SHP77 treated with DMSO at 0.1 percent for 48 hours (cell line): ENCODE measurements at regions not wholly inside any gene's neighbourhood (a gene's known extent, or its start where the extent isn't known, plus 50 kb on each side); places are given as distances from the start of the nearest gene placed in this dataset.

Experiments used
- DNase-seq: peaks from one replicate; lab custom pipeline; 2025; lab: John Stamatoyannopoulos, UW

- no peak for DNase-seq
Observed at GRCh38 chr6:168773788-168774187, 332.8 kb downstream of the SMOC2 start.

- no peak for DNase-seq
Observed at GRCh38 chr6:168765752-168766151, 324.8 kb downstream of the SMOC2 start.

DNA sequence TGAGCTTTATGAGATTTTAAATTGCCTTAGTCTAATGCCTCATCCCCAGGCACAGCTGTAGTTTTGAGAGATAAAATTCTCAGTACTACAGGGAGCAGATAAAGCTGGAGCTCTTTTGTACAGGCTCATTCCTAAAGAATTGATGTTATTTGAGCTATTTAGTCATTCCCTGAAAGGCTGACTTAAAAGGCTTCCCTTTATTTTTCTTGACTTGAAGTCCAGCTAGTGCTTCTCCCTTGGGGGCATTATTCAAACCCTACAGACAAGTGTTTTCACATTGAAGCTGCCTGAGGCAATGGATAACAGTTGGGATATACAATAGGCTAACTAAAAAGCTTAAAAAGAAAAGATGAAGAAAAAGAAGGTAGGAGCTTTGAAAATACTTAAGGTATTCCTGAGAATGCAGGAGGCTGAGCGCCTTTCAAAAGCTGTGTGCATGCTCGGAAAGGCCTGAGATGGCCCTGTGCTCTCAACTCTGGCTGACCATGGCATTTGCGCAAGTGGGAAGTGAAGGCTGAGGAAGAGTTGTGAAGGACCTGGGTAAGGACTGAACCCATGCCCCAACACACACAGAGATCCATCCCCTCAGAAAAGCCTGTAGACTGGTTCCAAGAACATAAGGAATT is 315.1 kb downstream of the SMOC2 start:
- no peak for DNase-seq

DNA sequence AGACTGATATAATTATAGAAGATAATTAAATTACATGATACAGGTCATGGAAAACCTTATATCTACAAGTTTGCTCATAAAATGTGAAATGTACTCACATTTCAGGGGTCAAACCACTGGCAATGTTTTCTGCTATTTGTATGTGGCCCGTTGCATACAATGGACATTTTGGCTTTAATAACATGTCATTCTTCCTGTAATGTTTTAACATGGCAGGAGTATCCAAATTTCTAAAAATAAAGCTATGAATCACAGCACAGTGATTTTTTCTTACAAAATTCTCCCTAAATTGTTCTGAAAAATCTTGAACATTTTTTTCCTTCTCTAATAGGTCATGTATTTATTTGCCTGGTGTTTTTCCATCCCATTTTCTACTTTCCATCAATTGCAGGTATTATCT is 305.7 kb downstream of the SMOC2 start:
- no peak for DNase-seq

- DNase-seq: no peak
Observed at GRCh38 chr6:168746013-168746412, 305.0 kb downstream of the SMOC2 start.

- DNase-seq: no peak
Observed at GRCh38 chr6:168744861-168745260, 303.9 kb downstream of the SMOC2 start.

DNA sequence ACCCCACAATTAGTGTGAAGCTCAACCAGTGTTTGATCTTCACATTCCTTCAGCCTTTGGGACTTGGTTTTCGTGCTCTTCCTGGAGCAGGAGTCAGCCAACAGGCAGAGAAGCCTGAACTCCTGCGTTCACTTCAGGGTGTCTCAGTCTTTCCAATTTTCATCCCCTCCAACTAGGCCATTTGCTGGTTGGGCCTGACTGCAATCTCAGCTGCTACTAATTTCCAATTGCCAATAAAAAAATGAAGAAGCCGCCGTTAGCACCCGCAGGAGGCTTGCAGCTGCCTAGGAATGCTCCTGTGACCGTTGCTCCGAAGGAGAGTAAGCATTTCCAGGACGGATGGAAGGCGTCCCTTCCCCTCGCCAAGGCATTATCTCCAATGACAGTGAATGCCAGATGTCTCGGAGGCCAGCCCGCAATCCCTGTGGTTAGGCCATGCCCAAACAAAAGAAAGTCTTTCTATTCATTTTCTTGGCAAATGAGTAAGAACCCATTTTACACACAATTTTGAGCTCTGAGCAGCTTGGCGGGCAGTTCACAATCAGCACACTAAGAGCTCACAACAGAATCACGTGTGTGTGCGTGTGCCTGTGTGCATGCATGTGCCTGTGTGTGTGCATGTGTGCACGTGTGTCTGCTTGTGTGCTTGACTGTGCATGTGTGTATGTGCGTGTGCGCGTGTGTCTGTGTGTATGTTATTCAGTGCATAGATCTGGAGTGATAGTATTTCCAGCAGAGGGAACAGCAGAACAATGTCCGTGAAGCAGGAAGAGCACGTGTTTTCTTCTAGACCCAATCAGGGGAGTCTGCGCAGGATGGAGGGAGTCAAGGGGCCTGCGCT is 301.2 kb downstream of the SMOC2 start:
- DNase-seq: no peak

- no peak for DNase-seq
Observed at GRCh38 chr6:168741305-168741704, 300.3 kb downstream of the SMOC2 start.

DNA sequence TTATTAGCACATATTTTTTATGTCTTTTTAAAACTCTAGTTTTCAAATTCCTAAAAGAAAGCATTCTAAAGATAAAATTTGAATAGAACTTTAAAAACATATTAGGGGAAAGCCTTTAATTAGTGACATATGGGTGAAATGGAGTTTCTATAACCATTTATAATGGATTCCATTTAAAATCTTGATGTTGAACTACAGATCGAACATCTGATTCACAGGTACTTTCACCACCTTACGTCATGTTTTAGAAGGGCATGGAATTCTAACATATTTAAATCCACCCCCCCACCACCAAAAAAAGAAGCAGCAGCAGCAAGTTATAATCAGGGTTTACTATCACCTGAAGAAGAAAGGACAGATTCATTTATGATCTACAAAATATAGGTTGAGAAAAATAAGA is 298.4 kb downstream of the SMOC2 start:
- DNase-seq: no peak

GRCh38 chr6:168737481-168737880 is 296.5 kb downstream of the SMOC2 start:
- DNase-seq: no peak

- no peak for DNase-seq
Observed at GRCh38 chr6:168737014-168737413, 296.0 kb downstream of the SMOC2 start.

DNA sequence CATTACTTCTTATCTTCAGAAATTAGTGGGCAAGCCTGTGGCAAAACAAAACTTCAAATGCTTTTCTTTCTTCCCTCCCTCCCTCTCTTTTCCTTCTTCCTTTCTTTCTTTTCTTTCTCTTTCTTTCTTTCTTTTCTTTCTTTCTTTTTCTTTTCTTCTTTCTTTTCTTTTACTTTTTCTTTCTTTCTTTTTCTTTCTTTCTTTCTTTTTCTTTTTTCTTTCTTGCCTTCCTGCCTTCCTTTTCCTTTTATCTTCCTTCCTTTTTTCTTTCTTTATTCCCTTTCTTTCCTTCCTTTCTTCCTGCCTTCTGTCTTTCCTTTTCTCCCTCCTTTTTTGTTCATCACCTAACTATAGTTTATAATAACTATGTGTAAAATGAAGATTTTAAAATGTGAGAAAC is 295.1 kb downstream of the SMOC2 start:
- DNase-seq: no peak

GRCh38 chr6:168735268-168735949 is 294.4 kb downstream of the SMOC2 start:
- no peak for DNase-seq

DNA sequence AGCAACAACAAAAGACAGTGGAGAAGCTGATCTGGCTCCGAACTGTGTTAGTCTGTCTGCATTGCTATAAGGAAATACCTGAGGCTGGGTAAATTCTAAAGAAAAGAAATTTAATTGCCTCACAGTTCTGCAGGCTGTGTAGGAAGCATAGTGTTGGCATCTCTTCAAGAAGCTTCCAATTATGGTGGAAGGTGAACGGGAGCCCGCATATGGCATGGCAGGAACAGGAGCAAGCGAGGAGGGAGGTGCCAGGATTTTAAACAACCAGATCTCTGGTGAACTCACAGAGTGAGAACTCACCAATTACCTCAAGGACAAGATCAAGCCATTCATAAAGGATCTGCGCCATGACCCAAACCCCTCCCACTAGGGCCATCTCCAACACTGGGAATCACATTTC is 293.5 kb downstream of the SMOC2 start:
- no peak for DNase-seq

GRCh38 chr6:168732676-168733075 is 291.7 kb downstream of the SMOC2 start:
- DNase-seq: no peak

DNA sequence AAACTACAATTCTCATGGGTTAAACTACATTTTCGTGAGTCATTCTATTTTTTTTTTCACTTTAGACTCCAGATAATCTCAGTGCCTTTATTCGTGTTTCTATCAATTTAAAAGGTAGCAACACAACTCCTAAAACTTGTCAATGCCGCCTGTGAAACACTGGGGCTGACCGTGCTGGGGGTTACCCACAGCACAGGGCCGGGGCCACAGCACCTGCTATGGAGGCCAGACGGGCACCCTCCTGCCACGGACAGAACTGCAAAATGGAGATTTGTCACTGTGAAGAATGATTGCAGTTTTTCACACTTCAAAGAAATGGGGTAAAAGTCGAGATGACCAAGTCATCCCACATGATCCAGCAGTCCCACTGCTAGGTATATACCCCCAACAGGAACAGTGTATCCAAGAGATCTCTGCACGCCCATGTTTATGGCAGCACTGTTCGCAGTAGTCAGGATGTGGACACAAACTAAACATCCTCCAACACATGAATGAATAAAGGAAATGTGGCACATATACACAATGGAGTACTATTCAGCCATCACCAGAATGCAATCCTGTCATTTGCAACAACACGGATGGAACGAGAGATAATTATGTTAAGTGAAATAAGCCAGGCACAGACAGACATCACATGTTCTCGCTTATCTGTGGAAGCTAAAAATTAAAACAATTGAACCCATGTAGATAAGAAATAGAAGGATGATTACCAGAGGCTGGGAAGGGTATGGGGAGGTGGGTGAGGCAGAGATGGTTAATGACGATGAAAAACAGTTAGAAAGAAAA is 290.1 kb downstream of the SMOC2 start:
- no peak for DNase-seq

DNA sequence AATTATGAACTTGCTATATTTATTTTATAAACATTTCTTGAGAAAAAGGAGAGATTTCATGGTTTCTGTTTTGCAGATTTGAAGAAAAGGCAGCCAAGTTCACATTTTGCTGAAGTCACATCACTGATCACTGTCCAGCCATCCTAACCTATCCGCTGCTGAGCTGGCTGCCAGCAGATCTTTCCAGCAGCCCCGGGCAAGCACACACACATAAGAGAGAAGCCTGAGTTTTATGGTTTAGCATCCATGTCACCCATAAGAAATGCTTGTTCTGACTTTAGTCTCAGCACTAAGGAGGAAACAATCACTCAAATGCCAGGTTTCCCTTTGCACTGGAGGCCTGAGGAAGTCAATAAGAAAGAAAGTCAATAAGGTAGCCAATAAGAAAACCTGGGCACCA is 287.1 kb downstream of the SMOC2 start:
- no peak for DNase-seq

DNA sequence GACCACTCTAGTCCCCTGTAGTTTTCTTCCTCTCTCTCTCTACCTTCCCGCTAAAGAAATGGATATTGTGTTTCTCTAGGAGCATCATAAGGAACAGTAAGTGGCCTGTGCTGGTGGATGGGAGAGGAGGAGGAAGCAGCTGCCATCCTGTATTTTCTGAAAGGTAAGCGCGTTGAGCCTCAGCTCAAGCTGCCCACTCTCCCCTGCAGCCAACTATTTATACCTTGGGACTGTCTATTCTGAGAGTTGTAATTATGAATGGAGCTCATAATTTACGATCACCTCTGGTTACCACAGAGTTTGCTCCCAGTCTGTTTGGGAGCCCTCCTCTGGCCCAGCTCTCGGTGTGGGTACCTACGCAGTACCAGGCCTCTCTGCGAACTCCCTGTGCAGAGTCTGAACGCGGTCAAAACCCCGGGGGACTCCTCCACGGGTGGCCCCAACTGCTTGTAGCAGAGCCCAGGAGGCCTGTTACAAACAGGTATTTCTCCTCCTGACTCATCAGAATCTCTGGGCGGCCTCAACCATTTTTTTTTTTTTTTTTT is 285.4 kb downstream of the SMOC2 start:
- DNase-seq: no peak

DNA sequence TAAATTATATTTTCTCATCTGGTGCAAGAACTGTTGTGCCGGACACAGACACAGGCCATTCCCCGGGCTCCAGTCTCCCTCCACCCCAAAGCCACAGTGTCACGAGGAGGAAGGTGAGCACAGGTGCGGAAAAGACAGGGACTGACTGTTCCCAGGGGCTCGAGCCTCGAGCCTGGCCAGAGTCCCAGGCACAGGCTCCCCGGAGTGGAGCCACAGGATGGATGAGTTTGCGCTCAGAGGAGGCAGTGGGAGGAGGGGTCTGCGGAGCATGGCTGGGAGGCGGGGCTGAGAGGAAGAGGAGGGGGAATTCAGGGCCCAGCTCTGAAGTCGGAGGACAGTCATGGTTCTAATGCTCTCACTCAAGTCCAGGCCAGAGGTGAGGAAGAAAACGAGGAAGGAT is 284.8 kb downstream of the SMOC2 start:
- no peak for DNase-seq

DNA sequence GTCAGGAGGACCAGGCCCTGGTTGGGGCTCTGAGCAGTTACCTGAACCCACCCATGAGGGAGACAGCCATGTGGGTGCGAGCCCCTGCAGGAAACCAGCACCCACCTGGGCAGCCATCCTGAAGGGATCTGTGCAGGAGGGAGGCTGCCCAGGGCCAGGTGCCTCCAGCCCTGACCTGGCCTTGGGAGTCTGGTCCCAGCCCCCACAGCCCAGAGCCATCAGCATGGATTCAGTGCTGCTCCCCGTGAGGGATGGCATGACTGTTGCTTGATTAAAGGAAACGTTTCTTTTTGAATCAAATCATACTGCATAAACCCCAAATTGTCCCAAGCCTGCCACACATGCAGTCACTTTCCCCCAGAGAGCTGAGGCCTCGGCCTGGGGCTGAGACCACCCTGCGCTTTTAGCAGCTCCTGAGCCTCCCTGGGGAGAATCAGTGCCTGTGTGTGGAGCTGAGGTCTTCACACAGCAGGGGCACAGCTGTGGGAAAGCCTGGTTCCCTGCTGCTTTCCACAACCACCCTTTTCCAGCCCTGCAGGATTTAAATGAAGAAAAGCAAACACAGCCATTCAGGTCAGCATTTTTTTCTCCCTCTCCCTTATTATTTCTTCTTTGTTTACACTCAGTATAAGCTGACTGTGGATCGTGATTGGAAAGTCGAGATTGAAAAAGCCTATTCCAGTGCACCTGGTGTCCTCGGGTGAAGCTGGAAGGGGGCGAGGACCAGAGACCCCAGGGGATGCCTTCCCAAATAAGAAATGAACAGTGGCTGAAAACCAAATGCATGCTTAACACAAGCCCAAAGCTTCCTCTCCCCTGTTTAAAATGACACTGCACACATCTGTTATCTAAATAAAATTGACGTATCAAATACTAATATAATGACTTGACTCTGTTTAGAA is 283.9 kb downstream of the SMOC2 start:
- DNase-seq: no peak

DNA sequence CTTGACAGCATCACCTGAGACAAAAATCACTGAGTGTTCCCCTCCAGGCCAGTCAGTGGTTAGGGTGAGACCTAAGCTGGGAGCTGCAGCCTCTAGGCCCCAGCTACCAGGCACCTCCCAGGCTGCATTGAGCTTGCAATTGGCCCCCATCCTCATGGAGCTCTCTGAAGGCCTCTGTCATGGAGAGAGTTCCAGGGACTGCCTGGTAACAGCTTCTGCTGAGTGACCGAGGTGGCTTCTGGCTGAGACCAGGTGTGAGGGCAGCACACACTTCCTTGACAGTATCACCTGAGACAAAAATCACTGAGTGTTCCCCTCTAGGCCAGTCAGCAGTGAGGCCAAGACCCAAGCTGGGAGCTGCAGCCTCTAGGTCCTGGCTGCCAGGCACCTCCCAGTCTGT is 283.0 kb downstream of the SMOC2 start:
- no peak for DNase-seq
